HUES6 (cell line): ENCODE measurements at regions not wholly inside any gene's neighbourhood (a gene's known extent, or its start where the extent isn't known, plus 50 kb on each side); places are given as distances from the start of the nearest gene placed in this dataset.

Experiments
- H3K27ac ChIP-seq: 2 replicates; pipeline ENCODE4 v1.7.0; 2013; ENCODE audit warnings: low read depth, mild to moderate bottlenecking, low read length, inconsistent platforms
- H3K27me3 ChIP-seq: 2 replicates; pipeline ENCODE4 v1.6.1; 2013; ENCODE audit warnings: low read length; ENCODE audit not compliant: control insufficient read depth, insufficient read depth
- H3K36me3 ChIP-seq: 2 replicates; pipeline ENCODE4 v1.6.1; 2013; ENCODE audit warnings: low read length; ENCODE audit not compliant: control insufficient read depth, insufficient read depth
- H3K4me1 ChIP-seq: 2 replicates; pipeline ENCODE4 v1.6.1; 2013; ENCODE audit warnings: low read length; ENCODE audit not compliant: control insufficient read depth, insufficient read depth
- H3K4me3 ChIP-seq: 2 replicates; pipeline ENCODE4 v1.5.1; 2013; ENCODE audit warnings: low read depth, low read length
- H3K9ac ChIP-seq: one replicate; pipeline ENCODE4 v1.6.1; 2013; ENCODE audit warnings: mild to moderate bottlenecking, low read length
- H3K9me3 ChIP-seq: 2 replicates; pipeline ENCODE4 v1.6.1; 2013; ENCODE audit warnings: low read depth, low read length; ENCODE audit not compliant: control insufficient read depth, insufficient read depth

- Histone ChIP-seq H3K27ac (no peak overlapping the region), H3K4me1 (peaks cover 3% of the 10 kb centered on the region; the same call in 1 of the 2 replicates), H3K27me3 (no peaks in the 10 kb centered on the region; the same call in 1 of the 2 replicates), H3K36me3 (no peaks in the 10 kb centered on the region), H3K4me3 (no peak overlapping the region), H3K9me3 (no peaks in the 10 kb centered on the region), H3K9ac (no peak overlapping the region)
These were observed 296.0 kb downstream of the KLHL4 start for GRCh38 chrX:87813566-87813965.

- H3K9me3 ChIP-seq: no peaks in the 10 kb centered on the region
- H3K36me3 ChIP-seq: no peaks in the 10 kb centered on the region
- H3K4me1 ChIP-seq: no peaks in the 10 kb centered on the region
- no peak overlapping the region for H3K27ac ChIP-seq
- H3K9ac ChIP-seq: no peak overlapping the region
- H3K4me3 ChIP-seq: no peak overlapping the region
- H3K27me3 ChIP-seq: no peaks in the 10 kb centered on the region; the same call in 1 of the 2 replicates
These were observed 329.4 kb downstream of the KLHL4 start for GRCh38 chrX:87846956-87847355.

DNA sequence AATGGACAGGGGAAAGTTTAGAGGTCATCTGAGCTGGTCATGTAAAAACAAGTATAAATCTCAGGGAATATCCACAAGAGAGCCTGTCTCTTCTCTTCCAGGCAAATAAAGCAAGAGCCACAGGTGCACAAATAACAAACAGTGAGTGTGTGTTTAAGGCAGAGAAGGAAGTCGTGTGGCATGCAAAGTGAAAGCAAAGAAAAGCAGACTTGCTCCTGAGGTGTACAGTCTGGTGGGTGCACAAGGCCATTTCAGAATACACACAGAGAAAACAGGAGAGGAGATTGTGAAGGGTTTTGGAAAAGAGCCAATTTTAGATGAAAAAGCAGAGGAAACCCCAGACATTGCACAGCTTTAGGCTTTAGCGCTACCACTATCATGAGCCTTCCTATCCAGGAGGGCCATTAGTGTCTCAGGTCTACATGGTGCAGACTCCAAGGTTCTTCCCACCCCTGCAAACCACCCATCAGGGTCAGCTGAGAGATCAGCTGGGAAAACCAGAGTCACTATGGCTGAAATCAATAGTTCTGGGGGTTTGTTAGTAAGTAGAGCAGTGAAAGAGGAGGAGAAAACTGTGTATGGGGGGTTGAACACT is 355.8 kb downstream of the KLHL4 start:
- no peaks in the 10 kb centered on the region for H3K36me3 ChIP-seq
- H3K27me3 ChIP-seq: peaks cover 3% of the 10 kb centered on the region; the same call in 1 of the 2 replicates
- H3K9ac ChIP-seq: no peak overlapping the region
- H3K4me1 ChIP-seq: no peaks in the 10 kb centered on the region
- H3K9me3 ChIP-seq: no peaks in the 10 kb centered on the region
- H3K27ac ChIP-seq: no peak overlapping the region
- H3K4me3 ChIP-seq: no peak overlapping the region

DNA sequence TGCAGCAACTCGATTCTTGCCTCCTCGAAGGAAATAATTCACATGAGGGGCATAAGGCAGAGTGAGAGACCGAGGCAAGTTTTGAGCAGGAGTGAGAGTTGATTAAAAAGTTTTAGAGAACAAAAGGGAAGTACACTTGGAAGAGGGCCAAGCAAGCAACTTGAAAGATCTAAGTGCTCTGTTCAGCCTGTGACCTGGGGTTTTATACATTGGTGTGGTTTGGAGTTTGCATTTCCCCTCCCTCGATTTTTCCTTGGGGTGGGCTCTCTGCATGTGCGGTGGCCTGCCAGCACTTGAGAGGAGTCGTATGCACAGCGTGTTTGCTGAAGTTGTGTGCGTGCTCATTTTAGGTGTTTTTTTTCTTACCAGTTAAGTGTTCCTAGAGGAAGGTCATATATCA is 356.4 kb downstream of the KLHL4 start:
- Histone ChIP-seq H3K9me3 (no peaks in the 10 kb centered on the region), H3K4me3 (no peak overlapping the region), H3K9ac (no peak overlapping the region), H3K27ac (no peak overlapping the region), H3K27me3 (peaks cover 3% of the 10 kb centered on the region; the same call in 1 of the 2 replicates), H3K4me1 (no peaks in the 10 kb centered on the region), H3K36me3 (no peaks in the 10 kb centered on the region)

- H3K36me3 ChIP-seq: no peaks in the 10 kb centered on the region
- no peaks in the 10 kb centered on the region; the same call in 1 of the 2 replicates for H3K27me3 ChIP-seq
- no peak overlapping the region for H3K27ac ChIP-seq
- no peak overlapping the region for H3K9ac ChIP-seq
- H3K4me3 ChIP-seq: no peak overlapping the region
- H3K9me3 ChIP-seq: no peaks in the 10 kb centered on the region
- H3K4me1 ChIP-seq: no peaks in the 10 kb centered on the region
These were observed 361.3 kb downstream of the KLHL4 start for GRCh38 chrX:87878926-87879325.

- Histone ChIP-seq H3K9ac (no peak overlapping the region), H3K27me3 (no peaks in the 10 kb centered on the region; the same call in 1 of the 2 replicates), H3K4me1 (no peaks in the 10 kb centered on the region), H3K27ac (no peak overlapping the region), H3K4me3 (no peak overlapping the region), H3K36me3 (no peaks in the 10 kb centered on the region), H3K9me3 (no peaks in the 10 kb centered on the region)
These were observed 372.8 kb downstream of the KLHL4 start for GRCh38 chrX:87890437-87890836.

DNA sequence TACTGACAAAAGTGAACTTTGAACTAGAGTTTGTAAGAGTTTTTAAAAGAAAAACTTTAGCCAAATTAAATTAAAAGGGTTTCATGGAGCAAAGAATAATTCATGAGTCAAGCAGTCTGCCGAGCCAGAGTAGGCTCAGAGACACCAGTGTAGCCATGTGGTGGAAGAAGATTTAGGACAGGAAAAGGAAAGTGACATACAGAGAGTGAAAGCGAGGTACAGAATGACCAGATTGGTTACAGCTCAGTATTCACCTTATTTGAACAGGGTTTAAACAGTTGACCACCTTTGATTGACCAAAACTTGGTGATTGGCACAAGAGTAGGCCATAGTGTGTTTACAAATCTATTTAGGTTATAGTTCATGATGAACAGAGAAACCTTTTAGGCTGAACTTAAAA is 377.8 kb downstream of the KLHL4 start:
- Histone ChIP-seq H3K4me3 (no peak overlapping the region), H3K9me3 (no peaks in the 10 kb centered on the region), H3K36me3 (no peaks in the 10 kb centered on the region), H3K27me3 (no peaks in the 10 kb centered on the region; the same call in 1 of the 2 replicates), H3K4me1 (no peaks in the 10 kb centered on the region), H3K27ac (no peak overlapping the region), H3K9ac (no peak overlapping the region)

- Histone ChIP-seq H3K4me1 (no peaks in the 10 kb centered on the region), H3K27ac (no peak overlapping the region), H3K9ac (no peak overlapping the region), H3K27me3 (no peaks in the 10 kb centered on the region; the same call in 1 of the 2 replicates), H3K36me3 (no peaks in the 10 kb centered on the region), H3K9me3 (no peaks in the 10 kb centered on the region), H3K4me3 (no peak overlapping the region)
These were observed 378.5 kb downstream of the KLHL4 start for GRCh38 chrX:87896057-87896456.

- H3K36me3 ChIP-seq: no peaks in the 10 kb centered on the region
- H3K27me3 ChIP-seq: no peaks in the 10 kb centered on the region
- peaks cover 18% of the 10 kb centered on the region for H3K4me1 ChIP-seq
- H3K27ac ChIP-seq: no peak overlapping the region
- no peaks in the 10 kb centered on the region for H3K9me3 ChIP-seq
- no peak overlapping the region for H3K4me3 ChIP-seq
- no peak overlapping the region for H3K9ac ChIP-seq
These were observed 382.8 kb downstream of the KLHL4 start for GRCh38 chrX:87900320-87900908.

- H3K27ac ChIP-seq: no peak overlapping the region
- no peak overlapping the region for H3K4me3 ChIP-seq
- no peaks in the 10 kb centered on the region for H3K27me3 ChIP-seq
- H3K9me3 ChIP-seq: no peaks in the 10 kb centered on the region
- no peak overlapping the region for H3K9ac ChIP-seq
- H3K4me1 ChIP-seq: peaks cover 18% of the 10 kb centered on the region
- no peaks in the 10 kb centered on the region for H3K36me3 ChIP-seq
These were observed 383.5 kb downstream of the KLHL4 start for GRCh38 chrX:87901060-87901459.

GRCh38 chrX:87914726-87915125 is 397.1 kb downstream of the KLHL4 start:
- no peak overlapping the region for H3K4me3 ChIP-seq
- H3K36me3 ChIP-seq: no peaks in the 10 kb centered on the region
- no peak overlapping the region for H3K9ac ChIP-seq
- H3K9me3 ChIP-seq: peaks cover 6% of the 10 kb centered on the region; the same call in 1 of the 2 replicates
- no peak overlapping the region for H3K27ac ChIP-seq
- no peaks in the 10 kb centered on the region; the same call in 1 of the 2 replicates for H3K27me3 ChIP-seq
- H3K4me1 ChIP-seq: no peaks in the 10 kb centered on the region
